ENCODE measurements at regions not wholly inside any gene's neighbourhood (a gene's known extent, or its start where the extent isn't known, plus 50 kb on each side); places are given as distances from the start of the nearest gene placed in this dataset.
A peak's percentile ranks its signal among the peaks of the same experiment; 100 is the strongest.

GRCh38 chr3:10703875-10704274 lies 112.2 kb upstream of the SLC6A11 start:
- no peak for TF ChIP-seq POLR2A (IDR thresholded peaks at IDR 0.05)
- TF ChIP-seq, protein P1, sequence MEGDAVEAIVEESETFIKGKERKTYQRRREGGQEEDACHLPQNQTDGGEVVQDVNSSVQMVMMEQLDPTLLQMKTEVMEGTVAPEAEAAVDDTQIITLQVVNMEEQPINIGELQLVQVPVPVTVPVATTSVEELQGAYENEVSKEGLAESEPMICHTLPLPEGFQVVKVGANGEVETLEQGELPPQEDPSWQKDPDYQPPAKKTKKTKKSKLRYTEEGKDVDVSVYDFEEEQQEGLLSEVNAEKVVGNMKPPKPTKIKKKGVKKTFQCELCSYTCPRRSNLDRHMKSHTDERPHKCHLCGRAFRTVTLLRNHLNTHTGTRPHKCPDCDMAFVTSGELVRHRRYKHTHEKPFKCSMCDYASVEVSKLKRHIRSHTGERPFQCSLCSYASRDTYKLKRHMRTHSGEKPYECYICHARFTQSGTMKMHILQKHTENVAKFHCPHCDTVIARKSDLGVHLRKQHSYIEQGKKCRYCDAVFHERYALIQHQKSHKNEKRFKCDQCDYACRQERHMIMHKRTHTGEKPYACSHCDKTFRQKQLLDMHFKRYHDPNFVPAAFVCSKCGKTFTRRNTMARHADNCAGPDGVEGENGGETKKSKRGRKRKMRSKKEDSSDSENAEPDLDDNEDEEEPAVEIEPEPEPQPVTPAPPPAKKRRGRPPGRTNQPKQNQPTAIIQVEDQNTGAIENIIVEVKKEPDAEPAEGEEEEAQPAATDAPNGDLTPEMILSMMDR (IDR thresholded peaks at IDR 0.05): no peak
- no peak for TF ChIP-seq EP300 (IDR thresholded peaks at IDR 0.05)
- TF ChIP-seq POLR2AphosphoS5 (IDR thresholded peaks at IDR 0.05): no peak
- Histone ChIP-seq H3K36me3 (no peaks in the 10 kb centered on the region), H3K27ac (no peak overlapping the region), H3K9me3 (no peaks in the 10 kb centered on the region), H3K27me3 (peaks cover 0 to 24% (median 12%) of the 10 kb centered on the region in 4 donors), H3K4me1 (peaks cover 0 to 14% (median 2%) of the 10 kb centered on the region in 4 donors), H3K4me3 (no peak overlapping the region)
- no peak for DNase-seq
- WGBS, 2 donors: 49 to 58% methylated on average over 5 of the region's 5 CpGs
- no peak for ATAC-seq (ENCODE audit: low FRiP score in 2 of 2)

- TF ChIP-seq POLR2A (IDR thresholded peaks at IDR 0.05): no peak
- no peak for TF ChIP-seq POLR2AphosphoS5 (IDR thresholded peaks at IDR 0.05)
- H3K36me3 ChIP-seq: no peaks in the 10 kb centered on the region
- H3K27ac ChIP-seq: no peak overlapping the region
- ATAC-seq (ENCODE audit: low FRiP score in 2 of 2) (no peak), DNase-seq (no peak)
- whole genome bisulfite sequencing, 2 donors: 24 to 42% methylated on average over 3 to 5 of the region's 5 CpGs
- H3K9me3 ChIP-seq: no peaks in the 10 kb centered on the region
- peaks cover 0 to 31% (median 12%) of the 10 kb centered on the region in 4 donors for H3K27me3 ChIP-seq
- no peak overlapping the region for H3K4me3 ChIP-seq
- H3K4me1 ChIP-seq: peaks cover 0 to 14% (median 2%) of the 10 kb centered on the region in 4 donors
Measured at GRCh38 chr3:10706156-10706739, 109.8 kb upstream of the SLC6A11 start.

GRCh38 chr3:10706740-10707399 lies 109.2 kb upstream of the SLC6A11 start:
- WGBS, 2 donors: 37 to 41% methylated on average over 10 to 11 of the region's 11 CpGs
- TF ChIP-seq POLR2AphosphoS5 (IDR thresholded peaks at IDR 0.05) (no peak), EP300 (IDR thresholded peaks at IDR 0.05) (no peak), POLR2A (IDR thresholded peaks at IDR 0.05) (no peak)
- TF ChIP-seq, protein P1 (IDR thresholded peaks at IDR 0.05): no peak
- Histone ChIP-seq H3K4me1 (peaks cover 0 to 14% (median 2%) of the 10 kb centered on the region in 4 donors), H3K4me3 (no peak overlapping the region), H3K27ac (no peak overlapping the region), H3K27me3 (peaks cover 0 to 31% (median 12%) of the 10 kb centered on the region in 4 donors), H3K36me3 (no peaks in the 10 kb centered on the region), H3K9me3 (no peaks in the 10 kb centered on the region)
- DNase-seq: no peak
- no peak for ATAC-seq (ENCODE audit: low FRiP score in 2 of 2)

DNA sequence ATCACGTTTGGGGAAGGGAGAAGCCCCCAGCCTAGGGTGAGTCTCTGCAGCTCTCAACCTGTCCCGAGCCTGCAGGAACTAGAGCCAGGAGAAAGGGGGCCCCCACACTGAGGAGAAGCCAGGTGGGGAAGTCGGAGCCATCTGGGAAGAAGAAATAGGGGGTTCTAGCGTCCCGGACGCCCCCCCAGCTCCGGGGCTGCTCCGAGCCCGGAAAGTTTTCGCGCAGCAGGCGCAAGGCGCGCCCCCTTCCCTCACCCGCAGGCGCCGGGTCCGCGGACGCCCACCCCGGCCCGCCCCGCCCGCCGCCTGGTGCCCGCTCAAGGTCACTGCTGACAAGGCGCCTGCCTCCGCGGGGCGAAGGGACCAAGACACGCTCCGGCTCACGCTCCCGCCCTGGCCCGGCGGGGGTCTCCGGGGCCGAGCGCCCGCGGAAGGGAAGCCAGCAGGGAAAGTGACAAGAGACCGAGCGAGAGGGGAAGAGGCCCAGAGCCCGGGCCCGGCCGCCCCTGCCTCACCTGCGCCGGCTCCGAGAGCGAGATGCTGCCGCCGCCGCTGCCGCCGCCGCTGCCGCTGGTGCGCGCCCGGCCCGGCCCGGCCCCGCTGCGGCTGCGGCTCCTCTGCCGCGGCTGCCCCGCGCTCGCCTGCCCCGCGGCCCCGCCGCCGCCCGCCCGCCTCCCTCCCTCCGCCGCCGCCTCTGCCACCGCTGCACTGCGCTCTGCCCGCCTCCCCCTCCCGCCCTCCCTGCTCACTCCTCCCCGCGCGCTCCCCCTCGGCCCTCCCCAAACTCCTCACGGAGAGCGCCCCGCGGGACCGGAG lies 108.4 kb upstream of the SLC6A11 start:
- no peaks in the 10 kb centered on the region for H3K36me3 ChIP-seq
- peaks cover 0 to 14% (median 2%) of the 10 kb centered on the region in 4 donors for H3K4me1 ChIP-seq
- H3K4me3 ChIP-seq: peak overlapping the region in 1 of 4 donors; percentile 14
- peaks cover 0 to 31% (median 12%) of the 10 kb centered on the region in 4 donors for H3K27me3 ChIP-seq
- H3K9me3 ChIP-seq: no peaks in the 10 kb centered on the region
- DNase-seq: peak in 1 of 2 donors; percentile 79
- WGBS, 2 donors: 0 to 1% methylated on average over 34 to 38 of the region's 93 CpGs
- ATAC-seq (ENCODE audit: low FRiP score in 2 of 2): no peak
- TF ChIP-seq, protein P1 (IDR thresholded peaks at IDR 0.05): no peak
- no peak for TF ChIP-seq POLR2A (IDR thresholded peaks at IDR 0.05)
- TF ChIP-seq EP300 (IDR thresholded peaks at IDR 0.05): no peak
- TF ChIP-seq POLR2AphosphoS5 (IDR thresholded peaks at IDR 0.05): no peak
- H3K27ac ChIP-seq: no peak overlapping the region
